K562 (cell line): ENCODE measurements at regions not wholly inside any gene's neighbourhood (a gene's known extent, or its start where the extent isn't known, plus 50 kb on each side); places are given as distances from the start of the nearest gene placed in this dataset.

ENCODE experiments used
- ATAC-seq: fragments of 200-7000 bp; cut with Tn5 transposase; 3 replicates; pipeline ENCODE4 v1.9.1; 2020; ENCODE audit warnings: moderate library complexity
- BruUV-seq: library from RNA; stranded (reverse); fragments of 400-500 nt; replicated peaks from 2 replicates; lab custom pipeline; 2021; lab: Mats Ljungman, UMichigan
- CTCF ChIA-PET: fragments of 300-600 bp; formaldehyde crosslinking; extraction: SDS; loops from one replicate; lab custom pipeline; 2021; ENCODE audit warnings: low intra/inter-chr PET ratio; lab: Yijun Ruan, JAX
- POLR2A ChIA-PET: fragments of 300-600, 350-650 bp; sonication (Branson Sonifier 250); formaldehyde crosslinking; extraction: SDS; loops from one replicate; lab custom pipeline; 2021; ENCODE audit warnings: antibody characterized with exemption, inconsistent platforms; lab: Yijun Ruan, JAX
- DNase-seq, 4 experiments: peaks; one replicate each; pipeline versions ENCODE4 v3.0.0 to v3.0.0-alpha.2; 2011 to 2018; ENCODE audit warnings: low spot score in 3 of 4, mixed read lengths in 3 of 4; ENCODE audit errors: extremely low read depth in 1 of 4
- FAIRE-seq: peaks from 2 replicates; lab custom pipeline; 2011; peaks lifted over from hg19 to GRCh38; lab: Jason Lieb, UNC
- H2AFZ ChIP-seq: 2 replicates; pipeline ENCODE4 v1.6.0; 2011; ENCODE audit warnings: low read depth, low read length, control low read depth, inconsistent platforms
- H3K27ac ChIP-seq: fragments of 200-600 bp; 3 replicates; pipeline ENCODE4 v1.8.0; 2011; ENCODE audit warnings: low read depth, mild to moderate bottlenecking, control low read depth, inconsistent platforms, low read length, moderate library complexity, mixed read lengths; ENCODE audit errors: extremely low read depth
- H3K27me3 ChIP-seq, 2 experiments: fragments of 300-600 bp in 1 of 2; 2 replicates in 1 of 2; 3 replicates in 1 of 2; pipeline versions ENCODE4 v1.6.0 to v1.8.0; 2011; ENCODE audit warnings: inconsistent platforms in 2 of 2, low read length in 2 of 2, mild to moderate bottlenecking in 1 of 2, mixed read lengths in 1 of 2, moderate library complexity in 1 of 2; ENCODE audit not compliant: control insufficient read depth in 2 of 2, insufficient read depth in 2 of 2
- H3K36me3 ChIP-seq: fragments of 300-600 bp; 3 replicates; pipeline ENCODE4 v1.8.0; 2011; ENCODE audit warnings: mild to moderate bottlenecking, low read length, inconsistent platforms; ENCODE audit not compliant: control insufficient read depth, insufficient read depth
- H3K4me1 ChIP-seq, 2 experiments: fragments of 200-600 bp in 1 of 2; replicated peaks in 1 of 2; 2 replicates in 1 of 2; 3 replicates in 1 of 2; pipeline versions ENCODE4 v1.5.1 to v1.8.0; 2011; ENCODE audit warnings: inconsistent platforms in 2 of 2, low read length in 2 of 2, mild to moderate bottlenecking in 1 of 2, mixed read lengths in 1 of 2, moderate library complexity in 1 of 2; ENCODE audit not compliant: control insufficient read depth in 2 of 2, insufficient read depth in 2 of 2
- H3K4me2 ChIP-seq: 2 replicates; pipeline ENCODE4 v1.6.1; 2011; ENCODE audit warnings: low read length, control low read depth, inconsistent platforms, mixed read lengths; ENCODE audit not compliant: insufficient read depth
- H3K4me3 ChIP-seq: fragments of 200-600 bp; sonication (generic), shearing (Covaris generic); 2 replicates; pipeline ENCODE4 v1.5.1; 2016; ENCODE audit warnings: control low read depth, inconsistent platforms
- H3K79me2 ChIP-seq: fragments of 200-600 bp; 3 replicates; pipeline ENCODE4 v1.8.0; 2011; ENCODE audit warnings: low read length, inconsistent platforms; ENCODE audit not compliant: control insufficient read depth, insufficient read depth
- H3K9ac ChIP-seq, 2 experiments: 2 replicates each; pipeline versions ENCODE4 v1.6.0 to v1.6.1; 2011; ENCODE audit warnings: low read depth in 2 of 2, low read length in 2 of 2, control low read depth in 1 of 2, inconsistent platforms in 1 of 2, mild to moderate bottlenecking in 1 of 2, mixed read lengths in 1 of 2; ENCODE audit not compliant: insufficient read depth in 1 of 2
- H3K9me1 ChIP-seq: one replicate; pipeline ENCODE4 v1.6.0; 2011; ENCODE audit warnings: inconsistent platforms, mild to moderate bottlenecking, low read length, moderate library complexity; ENCODE audit not compliant: control insufficient read depth, insufficient read depth
- H3K9me3 ChIP-seq: replicated peaks from 2 replicates; pipeline ENCODE4 v1.5.1; 2011; ENCODE audit warnings: low read depth, low read length, inconsistent platforms; ENCODE audit not compliant: control insufficient read depth, insufficient read depth
- H4K20me1 ChIP-seq: replicated peaks from 2 replicates; pipeline ENCODE4 v1.6.1; 2011; ENCODE audit warnings: low read length, inconsistent platforms, mixed read lengths; ENCODE audit not compliant: control insufficient read depth, insufficient read depth
- NR0B1 ChIP-seq: fragments of 450-650 bp; IDR thresholded peaks from one replicate; pipeline ENCODE4 v1.6.1; 2018; ENCODE audit warnings: mild to moderate bottlenecking, moderate library complexity; ENCODE audit not compliant: partially characterized antibody
- RB1 ChIP-seq: fragments of 450-650 bp; IDR thresholded peaks from 2 replicates; pipeline ENCODE4 v1.6.1; 2017; ENCODE audit warnings: low read depth, mild to moderate bottlenecking
- STAG1 ChIP-seq: sonication (generic); formaldehyde crosslinking; IDR thresholded peaks from 2 replicates; pipeline ENCODE4 v1.5.0; 2020; ENCODE audit warnings: missing genetic modification reagents, borderline replicate concordance
- TEAD2 ChIP-seq: fragments of 450-650 bp; IDR thresholded peaks from 2 replicates; pipeline ENCODE4 v1.6.1; 2016; ENCODE audit warnings: missing genetic modification characterization, control low read depth, missing compliant biosample characterization
- YY1 ChIP-seq, 3 experiments: IDR thresholded peaks; 2 replicates each; pipeline ENCODE4 v1.6.1; 2011; ENCODE audit warnings: low read length in 2 of 3, mild to moderate bottlenecking in 2 of 3, moderate library complexity in 2 of 3, borderline replicate concordance in 1 of 3, control low read depth in 1 of 3, low read depth in 1 of 3; ENCODE audit not compliant: insufficient read depth in 3 of 3, insufficient replicate concordance in 2 of 3, control insufficient read depth in 1 of 3, insufficient read length in 1 of 3; ENCODE audit errors: extremely low read depth in 1 of 3
- ZBTB5 ChIP-seq: fragments of 450-650 bp; IDR thresholded peaks from 2 replicates; pipeline ENCODE4 v1.6.1; 2017; ENCODE audit warnings: antibody characterized with exemption
- WGBS: fragments of 100-300 bp; shearing (Covaris generic); methylation state at CpG from one replicate; pipeline ENCODE4 v1.1.6; 2016; ENCODE audit warnings: low coverage, mixed read lengths; ENCODE audit not compliant: insufficient coverage; ENCODE audit errors: missing lambda C conversion rate; 5-methylcytosine and 5-hydroxymethylcytosine counted together
- in situ Hi-C: fragments of 300-500 bp; cut with MboI; formaldehyde crosslinking; loops from 4 replicates; pipeline ENCODE4 v1.15.0; 2018; ENCODE audit warnings: inconsistent platforms, mixed read lengths
- intact Hi-C: fragments of 100-400 bp; cut with micrococcal nuclease; formaldehyde crosslinking; loops from 2 replicates; pipeline ENCODE4 v1.14.2; 2022
- TF ChIP-seq, protein P1 (sequence below): fragments of 450-650 bp; IDR thresholded peaks from 2 replicates; pipeline ENCODE4 v1.6.1; 2018; ENCODE audit not compliant: partially characterized antibody
- TF ChIP-seq, protein P2 (sequence below): fragments of 450-650 bp; IDR thresholded peaks from 2 replicates; pipeline ENCODE4 v1.6.1; 2016; ENCODE audit warnings: borderline replicate concordance

GRCh38 chr12:113594967-113595366 is 123.3 kb upstream of the LHX5 start (continued):
- TF ChIP-seq STAG1, result no peak
- no peak for TF ChIP-seq TEAD2 (tag)
- TF ChIP-seq NR0B1, result no peak

DNA sequence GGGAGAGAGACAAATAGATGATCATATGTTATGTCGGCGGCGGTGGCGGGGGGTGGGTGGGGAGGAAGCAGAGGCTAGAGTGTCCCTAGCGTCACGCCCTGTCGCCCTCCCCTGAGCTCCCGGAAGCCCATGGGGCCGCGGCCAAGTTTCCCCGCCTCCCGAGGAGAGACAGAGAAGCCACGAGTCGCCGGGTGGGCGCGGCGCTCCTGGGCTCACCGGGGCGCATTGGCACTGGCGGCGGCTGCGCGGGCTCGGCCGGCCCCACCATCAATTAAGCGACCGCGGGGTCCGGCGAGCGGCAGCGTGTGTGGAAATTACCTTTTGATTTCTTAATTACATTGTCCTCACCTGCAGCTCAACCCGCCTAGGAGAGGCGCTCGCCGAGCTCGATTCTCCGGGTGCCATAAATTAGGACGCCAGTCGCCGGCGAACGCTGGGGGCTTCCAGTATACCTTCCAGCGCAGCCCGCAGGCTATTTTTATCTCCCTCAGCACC is 119.9 kb upstream of the LHX5 start:
- ATAC-seq, result peak; percentile 98
- peak overlapping the region; percentile 78 for H3K4me2 ChIP-seq
- no peak overlapping the region for H3K27ac ChIP-seq
- no peaks in the 10 kb centered on the region; the same call in 2 of the 3 replicates for H3K36me3 ChIP-seq
- intact Hi-C loops, result no loop called here
- no peak for FAIRE-seq
- CTCF ChIA-PET, result no interaction called here
- no peaks in the 10 kb centered on the region for H4K20me1 ChIP-seq
- in situ Hi-C loops, result no loop called here
- POLR2A ChIA-PET, result interaction anchor here (0.6 to 2.3 kb wide), 11 partner anchors 8 to 198 kb away, joined by 3 to 11 read pairs (median 3); no protein-coding TSS in a partner anchor
- peak overlapping the region; percentile 84 for H2AFZ ChIP-seq
- under 1% methylated on average over 37 of the region's 46 CpGs for WGBS
- H3K9ac ChIP-seq, result peak overlapping the region; percentile 51 to 90
- H3K79me2 ChIP-seq, result peaks cover 3% of the 10 kb centered on the region; the same call in 1 of the 3 replicates
- BruUV-seq, result no TSS peak
- H3K4me1 ChIP-seq, result peaks cover 4 to 12% of the 10 kb centered on the region in 2 experiments; a peak in 3 of 5 replicates
- H3K4me3 ChIP-seq, result peak overlapping the region; percentile 49
- H3K27me3 ChIP-seq, result peaks cover 0 to 8% of the 10 kb centered on the region in 2 experiments; a peak in 1 of 5 replicates
- H3K9me1 ChIP-seq, result no peaks in the 10 kb centered on the region
- no peaks in the 10 kb centered on the region for H3K9me3 ChIP-seq
- peak; percentile 93 to 95 (median 94) for DNase-seq
- TF ChIP-seq YY1 (IDR thresholded peaks at IDR 0.05; ENCODE audit: borderline replicate concordance in 1 of 3, control insufficient read depth in 1 of 3, extremely low read depth in 1 of 3, insufficient read depth in 3 of 3, insufficient read length in 1 of 3, insufficient replicate concordance in 2 of 3, low read depth in 1 of 3, low read length in 2 of 3) (peak in 2 of 3 experiments; percentile 43 to 65), RB1 (peak; percentile 72), ZBTB5 (no peak)
- TF ChIP-seq, protein P1, sequence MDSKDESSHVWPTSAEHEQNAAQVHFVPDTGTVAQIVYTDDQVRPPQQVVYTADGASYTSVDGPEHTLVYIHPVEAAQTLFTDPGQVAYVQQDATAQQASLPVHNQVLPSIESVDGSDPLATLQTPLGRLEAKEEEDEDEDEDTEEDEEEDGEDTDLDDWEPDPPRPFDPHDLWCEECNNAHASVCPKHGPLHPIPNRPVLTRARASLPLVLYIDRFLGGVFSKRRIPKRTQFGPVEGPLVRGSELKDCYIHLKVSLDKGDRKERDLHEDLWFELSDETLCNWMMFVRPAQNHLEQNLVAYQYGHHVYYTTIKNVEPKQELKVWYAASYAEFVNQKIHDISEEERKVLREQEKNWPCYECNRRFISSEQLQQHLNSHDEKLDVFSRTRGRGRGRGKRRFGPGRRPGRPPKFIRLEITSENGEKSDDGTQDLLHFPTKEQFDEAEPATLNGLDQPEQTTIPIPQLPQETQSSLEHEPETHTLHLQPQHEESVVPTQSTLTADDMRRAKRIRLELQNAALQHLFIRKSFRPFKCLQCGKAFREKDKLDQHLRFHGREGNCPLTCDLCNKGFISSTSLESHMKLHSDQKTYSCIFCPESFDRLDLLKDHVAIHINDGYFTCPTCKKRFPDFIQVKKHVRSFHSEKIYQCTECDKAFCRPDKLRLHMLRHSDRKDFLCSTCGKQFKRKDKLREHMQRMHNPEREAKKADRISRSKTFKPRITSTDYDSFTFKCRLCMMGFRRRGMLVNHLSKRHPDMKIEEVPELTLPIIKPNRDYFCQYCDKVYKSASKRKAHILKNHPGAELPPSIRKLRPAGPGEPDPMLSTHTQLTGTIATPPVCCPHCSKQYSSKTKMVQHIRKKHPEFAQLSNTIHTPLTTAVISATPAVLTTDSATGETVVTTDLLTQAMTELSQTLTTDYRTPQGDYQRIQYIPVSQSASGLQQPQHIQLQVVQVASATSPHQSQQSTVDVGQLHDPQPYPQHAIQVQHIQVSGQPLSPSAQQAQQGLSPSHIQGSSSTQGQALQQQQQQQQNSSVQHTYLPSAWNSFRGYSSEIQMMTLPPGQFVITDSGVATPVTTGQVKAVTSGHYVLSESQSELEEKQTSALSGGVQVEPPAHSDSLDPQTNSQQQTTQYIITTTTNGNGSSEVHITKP, result peak; percentile 49
- TF ChIP-seq, protein P2, sequence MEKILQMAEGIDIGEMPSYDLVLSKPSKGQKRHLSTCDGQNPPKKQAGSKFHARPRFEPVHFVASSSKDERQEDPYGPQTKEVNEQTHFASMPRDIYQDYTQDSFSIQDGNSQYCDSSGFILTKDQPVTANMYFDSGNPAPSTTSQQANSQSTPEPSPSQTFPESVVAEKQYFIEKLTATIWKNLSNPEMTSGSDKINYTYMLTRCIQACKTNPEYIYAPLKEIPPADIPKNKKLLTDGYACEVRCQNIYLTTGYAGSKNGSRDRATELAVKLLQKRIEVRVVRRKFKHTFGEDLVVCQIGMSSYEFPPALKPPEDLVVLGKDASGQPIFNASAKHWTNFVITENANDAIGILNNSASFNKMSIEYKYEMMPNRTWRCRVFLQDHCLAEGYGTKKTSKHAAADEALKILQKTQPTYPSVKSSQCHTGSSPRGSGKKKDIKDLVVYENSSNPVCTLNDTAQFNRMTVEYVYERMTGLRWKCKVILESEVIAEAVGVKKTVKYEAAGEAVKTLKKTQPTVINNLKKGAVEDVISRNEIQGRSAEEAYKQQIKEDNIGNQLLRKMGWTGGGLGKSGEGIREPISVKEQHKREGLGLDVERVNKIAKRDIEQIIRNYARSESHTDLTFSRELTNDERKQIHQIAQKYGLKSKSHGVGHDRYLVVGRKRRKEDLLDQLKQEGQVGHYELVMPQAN, result 0 out of 2 replicates have a peak, but pooled peaks have one; percentile 4
